GM18505 (cell line): ENCODE measurements at regions not wholly inside any gene's neighbourhood (a gene's known extent, or its start where the extent isn't known, plus 50 kb on each side); places are given as distances from the start of the nearest gene placed in this dataset.
"Not testable (repeated sequence)": the region's sequence is repeated elsewhere in the genome, so short reads cannot be mapped to it uniquely, and the experiment has no call there.

Experiments used
- ATAC-seq: cut with Tn5 transposase; IDR thresholded peaks from one replicate; pipeline ENCODE4 v1.9.1; 2021; ENCODE audit not compliant: unreplicated experiment
- POLR2A ChIP-seq: IDR thresholded peaks from 4 replicates; pipeline ENCODE4 v1.6.1; 2011; ENCODE audit warnings: borderline replicate concordance; ENCODE audit not compliant: insufficient read depth, insufficient read length; ENCODE audit errors: extremely low read depth

GRCh38 chr21:35476621-35477395 lies 427.7 kb upstream of the RUNX1 start:
- no peak for TF ChIP-seq POLR2A
- ATAC-seq = no peak

- no peak for ATAC-seq
- TF ChIP-seq POLR2A = no peak
Observed at GRCh38 chr21:35475762-35476161, 426.7 kb upstream of the RUNX1 start.

GRCh38 chr21:35475009-35475408 lies 425.9 kb upstream of the RUNX1 start:
- ATAC-seq = no peak
- no peak for TF ChIP-seq POLR2A

GRCh38 chr21:35473496-35473895 lies 424.4 kb upstream of the RUNX1 start:
- ATAC-seq = no peak
- no peak for TF ChIP-seq POLR2A

GRCh38 chr21:35470522-35470921 lies 421.4 kb upstream of the RUNX1 start:
- no peak for TF ChIP-seq POLR2A

GRCh38 chr21:35469498-35469897 lies 420.4 kb upstream of the RUNX1 start:
- no peak for TF ChIP-seq POLR2A
- ATAC-seq = no peak

More at GRCh38 chr21:35470522-35470921, 421.4 kb upstream of the RUNX1 start:
- ATAC-seq = no peak

- no peak for ATAC-seq
- no peak for TF ChIP-seq POLR2A
Observed at GRCh38 chr21:35468991-35469390, 419.9 kb upstream of the RUNX1 start.

GRCh38 chr21:35467566-35467965 lies 418.5 kb upstream of the RUNX1 start:
- ATAC-seq = no peak
- no peak for TF ChIP-seq POLR2A

GRCh38 chr21:35466681-35467080 lies 417.6 kb upstream of the RUNX1 start:
- ATAC-seq = not testable (repeated sequence)

GRCh38 chr21:35465741-35466140 lies 416.6 kb upstream of the RUNX1 start:
- TF ChIP-seq POLR2A = no peak

GRCh38 chr21:35461700-35462099 lies 412.6 kb upstream of the RUNX1 start:
- no peak for ATAC-seq
- no peak for TF ChIP-seq POLR2A

More at GRCh38 chr21:35465741-35466140, 416.6 kb upstream of the RUNX1 start:
- no peak for ATAC-seq

GRCh38 chr21:35460441-35460840 lies 411.3 kb upstream of the RUNX1 start:
- ATAC-seq = no peak
- TF ChIP-seq POLR2A = no peak

- no peak for TF ChIP-seq POLR2A
- no peak for ATAC-seq
Observed at GRCh38 chr21:35458405-35458804, 409.3 kb upstream of the RUNX1 start.

- no peak for ATAC-seq
Observed at GRCh38 chr21:35457097-35457804, 408.1 kb upstream of the RUNX1 start.

More at GRCh38 chr21:35457097-35457804, 408.1 kb upstream of the RUNX1 start:
- no peak for TF ChIP-seq POLR2A
